D721Med (cell line): ENCODE measurements at regions not wholly inside any gene's neighbourhood (a gene's known extent, or its start where the extent isn't known, plus 50 kb on each side); places are given as distances from the start of the nearest gene placed in this dataset.

ENCODE experiments used
- DNase-seq: peaks from one replicate; pipeline ENCODE4 v3.0.0; 2011; ENCODE audit warnings: low spot score; ENCODE audit not compliant: insufficient read length
- FAIRE-seq: peaks from 2 replicates; lab custom pipeline; 2011; peaks lifted over from hg19 to GRCh38; lab: Jason Lieb, UNC
- TF ChIP-seq, protein P1 (sequence below): IDR thresholded peaks from 2 replicates; pipeline ENCODE4 v1.5.1; 2012; ENCODE audit warnings: mild to moderate bottlenecking, control low read depth; ENCODE audit not compliant: insufficient read depth; ENCODE audit errors: missing control alignments

DNA sequence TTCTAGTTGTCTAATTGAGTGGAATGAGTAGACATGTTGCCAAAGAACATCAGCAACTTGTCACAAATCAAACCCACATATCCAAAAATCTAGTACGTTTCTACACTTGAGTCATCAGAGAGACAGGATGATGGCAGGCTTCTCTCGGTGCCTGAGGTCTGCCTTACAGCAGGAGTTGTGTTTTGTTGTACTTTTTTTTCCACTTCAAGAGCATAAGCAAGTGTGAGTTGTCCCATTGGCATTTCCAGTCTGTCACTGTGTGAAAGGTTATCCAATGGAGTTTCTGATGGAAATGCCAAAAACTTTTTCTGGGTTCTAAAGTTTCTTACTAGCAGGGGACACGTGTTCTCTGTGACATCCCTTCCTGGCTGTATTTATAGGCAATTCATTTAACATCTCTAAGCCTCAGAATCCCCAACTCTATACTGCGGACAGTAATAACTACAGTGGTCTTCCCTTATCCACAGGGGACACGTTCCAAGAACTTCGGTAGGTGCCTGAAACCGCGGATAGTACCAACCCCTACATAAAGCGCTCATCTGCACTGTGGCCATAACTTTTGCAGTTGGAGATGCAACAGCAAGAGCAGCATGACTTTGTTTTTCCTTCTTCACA, 246.5 kb downstream of the SYK start:
- no peak for FAIRE-seq
- DNase-seq = no peak
- TF ChIP-seq, protein P1, sequence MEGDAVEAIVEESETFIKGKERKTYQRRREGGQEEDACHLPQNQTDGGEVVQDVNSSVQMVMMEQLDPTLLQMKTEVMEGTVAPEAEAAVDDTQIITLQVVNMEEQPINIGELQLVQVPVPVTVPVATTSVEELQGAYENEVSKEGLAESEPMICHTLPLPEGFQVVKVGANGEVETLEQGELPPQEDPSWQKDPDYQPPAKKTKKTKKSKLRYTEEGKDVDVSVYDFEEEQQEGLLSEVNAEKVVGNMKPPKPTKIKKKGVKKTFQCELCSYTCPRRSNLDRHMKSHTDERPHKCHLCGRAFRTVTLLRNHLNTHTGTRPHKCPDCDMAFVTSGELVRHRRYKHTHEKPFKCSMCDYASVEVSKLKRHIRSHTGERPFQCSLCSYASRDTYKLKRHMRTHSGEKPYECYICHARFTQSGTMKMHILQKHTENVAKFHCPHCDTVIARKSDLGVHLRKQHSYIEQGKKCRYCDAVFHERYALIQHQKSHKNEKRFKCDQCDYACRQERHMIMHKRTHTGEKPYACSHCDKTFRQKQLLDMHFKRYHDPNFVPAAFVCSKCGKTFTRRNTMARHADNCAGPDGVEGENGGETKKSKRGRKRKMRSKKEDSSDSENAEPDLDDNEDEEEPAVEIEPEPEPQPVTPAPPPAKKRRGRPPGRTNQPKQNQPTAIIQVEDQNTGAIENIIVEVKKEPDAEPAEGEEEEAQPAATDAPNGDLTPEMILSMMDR = no peak

DNA sequence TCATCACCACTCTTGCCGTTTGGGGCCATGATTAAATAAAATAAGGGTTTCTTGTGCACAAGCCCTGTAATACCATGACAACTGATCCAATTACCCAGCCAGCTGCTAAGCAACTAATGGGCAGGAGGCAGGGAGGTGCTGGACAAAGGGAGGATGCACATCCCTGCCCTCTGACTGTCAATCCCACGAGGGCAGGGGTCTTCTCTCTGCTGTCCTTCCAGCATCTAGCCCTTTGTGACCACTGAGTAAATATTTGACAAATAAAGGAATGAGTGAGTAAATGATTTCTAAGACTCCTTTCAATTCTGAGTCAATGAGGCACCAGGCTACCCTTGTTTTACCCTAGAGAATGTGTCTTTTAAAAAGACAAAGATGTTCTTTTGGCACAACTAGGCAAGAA, 247.1 kb downstream of the SYK start:
- DNase-seq = no peak
- no peak for FAIRE-seq
- TF ChIP-seq, protein P1 = no peak

DNA sequence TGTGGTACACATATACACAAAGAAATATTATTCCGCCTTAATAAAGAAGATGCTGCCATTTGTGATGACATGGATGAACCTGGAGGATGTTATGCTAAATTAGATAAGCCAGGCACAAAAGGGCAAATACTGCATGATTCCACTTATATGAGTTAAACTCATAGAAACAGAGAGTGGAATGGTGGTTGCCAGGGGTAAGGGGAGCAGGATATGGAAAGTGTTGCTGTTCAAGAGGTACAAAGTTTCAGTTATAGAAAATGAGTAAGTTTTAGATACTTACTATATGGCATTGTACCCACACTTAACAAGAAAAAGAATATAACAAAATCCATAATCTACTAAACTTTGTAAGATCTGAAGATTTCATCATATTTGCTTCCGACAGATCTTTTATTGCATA, 252.2 kb downstream of the SYK start:
- TF ChIP-seq, protein P1 = no peak
- no peak for FAIRE-seq
- no peak for DNase-seq

DNA sequence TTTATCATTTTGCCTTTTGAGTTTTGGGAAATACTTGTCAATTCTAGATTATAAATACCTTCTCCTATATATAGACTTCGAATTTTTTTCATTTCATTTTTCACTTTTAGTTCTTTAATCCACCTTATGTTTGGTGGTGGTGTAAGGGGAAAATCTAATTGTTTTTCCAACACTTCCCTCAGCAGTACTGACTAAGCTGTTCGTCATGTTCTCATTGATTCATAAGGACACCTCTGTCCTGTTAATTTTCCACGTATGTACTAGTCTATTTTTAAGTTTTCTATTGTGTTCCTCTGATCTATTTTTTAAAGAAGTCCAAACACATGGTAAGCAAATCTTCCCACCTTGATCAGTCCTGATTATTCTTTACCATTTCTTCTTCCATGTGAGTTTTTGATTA, 254.2 kb downstream of the SYK start:
- FAIRE-seq = no peak
- TF ChIP-seq, protein P1 = no peak
- DNase-seq = no peak

DNA sequence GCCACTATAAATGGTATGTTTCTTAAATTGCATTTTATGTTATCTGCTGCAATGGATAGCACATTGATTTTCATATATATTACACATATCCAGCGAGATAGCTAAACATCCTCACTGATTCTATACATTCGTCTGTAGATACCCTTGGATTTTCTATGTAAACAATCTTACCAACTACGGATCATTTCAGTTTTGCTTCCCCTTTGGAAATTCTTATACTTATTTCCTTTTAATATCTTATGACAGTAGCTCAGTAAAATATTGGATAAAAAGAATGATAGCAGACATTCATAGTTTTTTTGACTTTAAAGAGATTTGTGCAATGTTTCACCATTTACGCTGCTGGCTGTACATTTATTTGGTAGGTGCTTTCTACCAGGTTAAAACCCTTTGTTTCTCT, 254.9 kb downstream of the SYK start:
- DNase-seq (no peak), FAIRE-seq (no peak)
- TF ChIP-seq, protein P1 = no peak

DNA sequence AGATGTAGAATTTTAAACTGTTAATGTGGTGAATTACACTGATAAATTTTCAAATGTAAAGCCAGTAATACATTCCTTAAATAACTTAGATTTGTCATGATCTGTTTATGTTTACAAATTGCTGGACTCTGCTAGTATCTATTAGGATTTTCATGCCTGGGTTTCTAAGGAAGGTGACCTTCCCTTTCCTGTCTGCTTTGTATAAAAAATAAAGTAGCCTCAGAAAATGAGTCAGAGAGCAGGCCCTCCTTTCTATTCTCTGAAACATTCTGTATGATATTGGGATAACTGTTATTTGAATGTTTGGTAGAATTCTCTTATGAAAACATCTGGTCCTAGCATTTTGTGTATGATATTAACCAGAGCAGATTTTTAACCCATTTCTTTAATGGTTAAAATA, 255.3 kb downstream of the SYK start:
- FAIRE-seq (no peak), DNase-seq (no peak)
- TF ChIP-seq, protein P1 = no peak

DNA sequence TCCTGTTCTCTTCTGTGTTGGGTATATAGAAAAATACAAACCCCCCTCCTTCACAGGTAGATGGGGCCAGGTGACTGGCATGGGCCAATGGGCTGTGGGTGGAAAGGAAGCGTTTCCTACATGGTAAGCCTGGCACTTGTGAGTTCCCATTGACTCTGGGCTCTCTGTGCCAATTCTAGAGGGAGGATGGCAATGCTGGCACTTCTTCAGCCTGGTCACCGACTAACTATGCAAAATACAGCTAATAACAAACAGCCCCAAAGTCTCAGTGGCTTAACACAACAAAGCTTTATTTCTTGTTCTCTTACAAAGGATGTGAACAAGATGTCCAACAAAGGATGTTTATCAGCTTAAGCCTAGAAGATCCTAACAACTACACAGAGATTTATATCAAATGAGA, 258.1 kb downstream of the SYK start:
- FAIRE-seq = no peak
- TF ChIP-seq, protein P1 = no peak
- DNase-seq = no peak
